ENCODE measurements at regions not wholly inside any gene's neighbourhood (a gene's known extent, or its start where the extent isn't known, plus 50 kb on each side); places are given as distances from the start of the nearest gene placed in this dataset.

DNA sequence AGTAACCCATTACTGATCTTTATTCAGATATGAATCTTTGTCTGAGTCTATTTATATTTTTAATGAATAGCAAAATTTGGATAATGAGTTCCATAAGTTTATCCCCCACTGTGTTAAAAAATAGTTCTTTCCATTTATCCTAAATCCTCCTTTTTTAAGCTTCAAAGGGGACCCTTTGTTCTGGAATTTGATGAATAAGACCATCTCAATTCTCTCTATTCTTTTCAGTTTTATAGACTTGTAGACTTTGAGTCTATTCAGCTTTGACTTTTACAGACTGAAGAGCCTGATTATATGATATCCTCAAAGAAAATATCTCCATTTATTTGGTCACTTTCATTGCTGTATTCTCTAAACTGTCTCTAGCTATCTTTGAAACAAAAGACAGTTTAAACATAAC, 2146.1 kb upstream of the CELF4 start:
- no peak for TF ChIP-seq STAT3 (IDR thresholded peaks at IDR 0.05; ENCODE audit: low read depth, low read length)
- no peak for TF ChIP-seq PRDM15 (CRISPR knock-in tag; IDR thresholded peaks at IDR 0.05)
- no peak for TF ChIP-seq ETV6 (conservative IDR thresholded peaks at IDR 0.05 in 1 of 2, IDR thresholded peaks at IDR 0.05 in 1 of 2; ENCODE audit: borderline replicate concordance in 1 of 2, low read depth in 1 of 2)
- no peak for TF ChIP-seq ATF7 (IDR thresholded peaks at IDR 0.05; ENCODE audit: low read depth)
- no peak for TF ChIP-seq IKZF1 (conservative IDR thresholded peaks at IDR 0.05)
- no peak for TF ChIP-seq PML (IDR thresholded peaks at IDR 0.05; ENCODE audit: low read length)
- no peak for TF ChIP-seq POLR2A (IDR thresholded peaks at IDR 0.05; ENCODE audit: low read depth, low read length)
- Histone ChIP-seq H3K27me3 (replicated peaks in 1 of 2; ENCODE audit: control insufficient read depth in 2 of 2, insufficient read depth in 2 of 2, low read length in 1 of 2) (no peaks in the 10 kb centered on the region), H3K27ac (ENCODE audit: control insufficient read depth, insufficient read depth) (no peak overlapping the region), H2AFZ (ENCODE audit: control insufficient read depth, low read depth, low read length) (no peak overlapping the region), H3K9me3 (replicated peaks; ENCODE audit: control insufficient read depth, insufficient read depth, low read length) (no peaks in the 10 kb centered on the region), H3K36me3 (ENCODE audit: control insufficient read depth in 2 of 2, insufficient read depth in 2 of 2, low read length in 1 of 2) (no peaks in the 10 kb centered on the region), H3K79me2 (ENCODE audit: control insufficient read depth, insufficient read depth, low read length) (no peaks in the 10 kb centered on the region), H3K4me1 (ENCODE audit: control insufficient read depth, insufficient read depth, low read length) (no peaks in the 10 kb centered on the region), H3K4me2 (ENCODE audit: control insufficient read depth, insufficient read depth) (no peak overlapping the region), H3K9ac (ENCODE audit: control insufficient read depth, insufficient read depth, low read length) (no peak overlapping the region), H3K4me3 (no peak overlapping the region), H4K20me1 (ENCODE audit: control insufficient read depth, insufficient read depth) (no peaks in the 10 kb centered on the region)
- intact Hi-C loops (cut with micrococcal nuclease; ENCODE audit: unreplicated experiment), result no loop called here
- in situ Hi-C loops (cut with MboI), result no loop called here
- ChIA-PET RAD21 (ENCODE audit: unreplicated experiment) (no interaction called here), POLR2A (no interaction called here), SMC1A (ENCODE audit: uncharacterized antibody, unreplicated experiment) (interaction anchor here (0.8 kb wide), 1 partner anchor 9 kb away, joined by 3 read pairs; no protein-coding TSS in a partner anchor), CTCF (no interaction called here)
- DNase-seq (ENCODE audit: low read depth, low spot score) (no peak), FAIRE-seq (no peak), ATAC-seq (no peak)
- BruUV-seq (replicated peaks), result no TSS peak

All from GM12878 (cell line).